Stimulated activated CD4-positive, alpha-beta T cell treated with anti-CD3 and anti-CD28 coated beads, Interleukin-15, amount 100 ng/mL, for 24 hours (primary cell): ENCODE measurements at regions not wholly inside any gene's neighbourhood (a gene's known extent, or its start where the extent isn't known, plus 50 kb on each side); places are given as distances from the start of the nearest gene placed in this dataset.

Source experiments
- DNase-seq: peaks from one replicate; pipeline ENCODE4 v3.0.0-alpha.2; 2020

GRCh38 chr5:3127423-3127911 lies 376.0 kb upstream of the IRX2 start:
- no peak for DNase-seq

GRCh38 chr5:3126639-3127038 lies 375.2 kb upstream of the IRX2 start:
- no peak for DNase-seq

- no peak for DNase-seq
These were observed 372.9 kb upstream of the IRX2 start for GRCh38 chr5:3124410-3124809.

- no peak for DNase-seq
These were observed 372.3 kb upstream of the IRX2 start for GRCh38 chr5:3123763-3124157.

- no peak for DNase-seq
These were observed 371.7 kb upstream of the IRX2 start for GRCh38 chr5:3122985-3123762.

- no peak for DNase-seq
These were observed 370.7 kb upstream of the IRX2 start for GRCh38 chr5:3122216-3122615.

- DNase-seq = no peak
These were observed 370.3 kb upstream of the IRX2 start for GRCh38 chr5:3121813-3122212.

- DNase-seq = no peak
These were observed 368.6 kb upstream of the IRX2 start for GRCh38 chr5:3120028-3120427.

- DNase-seq = no peak
These were observed 368.0 kb upstream of the IRX2 start for GRCh38 chr5:3119435-3119834.

- no peak for DNase-seq
These were observed 366.9 kb upstream of the IRX2 start for GRCh38 chr5:3118340-3118739.

- DNase-seq = no peak
These were observed 364.9 kb upstream of the IRX2 start for GRCh38 chr5:3116366-3116765.

GRCh38 chr5:3114467-3114866 lies 363.0 kb upstream of the IRX2 start:
- DNase-seq = no peak

GRCh38 chr5:3110371-3110770 lies 358.9 kb upstream of the IRX2 start:
- no peak for DNase-seq

- DNase-seq = no peak
These were observed 355.7 kb upstream of the IRX2 start for GRCh38 chr5:3107156-3107611.

- DNase-seq = no peak
These were observed 354.1 kb upstream of the IRX2 start for GRCh38 chr5:3105581-3105980.

- no peak for DNase-seq
These were observed 353.7 kb upstream of the IRX2 start for GRCh38 chr5:3105172-3105571.

GRCh38 chr5:3104429-3105060 lies 353.1 kb upstream of the IRX2 start:
- no peak for DNase-seq

- DNase-seq = no peak
These were observed 351.9 kb upstream of the IRX2 start for GRCh38 chr5:3103262-3103811.

GRCh38 chr5:3102531-3102930 lies 351.1 kb upstream of the IRX2 start:
- no peak for DNase-seq

GRCh38 chr5:3101561-3101960 lies 350.1 kb upstream of the IRX2 start:
- DNase-seq = no peak

- DNase-seq = no peak
These were observed 349.6 kb upstream of the IRX2 start for GRCh38 chr5:3100921-3101551.

- DNase-seq = no peak
These were observed 348.5 kb upstream of the IRX2 start for GRCh38 chr5:3099954-3100353.

- no peak for DNase-seq
These were observed 348.0 kb upstream of the IRX2 start for GRCh38 chr5:3099526-3099925.

GRCh38 chr5:3098821-3099220 lies 347.3 kb upstream of the IRX2 start:
- DNase-seq = no peak
